HCT116 (cell line): ENCODE measurements at regions not wholly inside any gene's neighbourhood (a gene's known extent, or its start where the extent isn't known, plus 50 kb on each side); places are given as distances from the start of the nearest gene placed in this dataset.
A peak's percentile ranks its signal among the peaks of the same experiment; 100 is the strongest.

ENCODE experiments used
- ATAC-seq: fragments of 200-7000 bp; cut with Tn5 transposase; 2 replicates; pipeline ENCODE4 v1.9.1; 2020; ENCODE audit warnings: mild to moderate bottlenecking, moderate library complexity
- BruUV-seq: library from RNA; stranded (reverse); fragments of 400-500 nt; replicated peaks from 2 replicates; lab custom pipeline; 2021; lab: Mats Ljungman, UMichigan
- CTCF ChIA-PET: fragments of 300-600 bp; sonication (Branson Sonifier 250); formaldehyde crosslinking; loops from one replicate; lab custom pipeline; 2021; ENCODE audit warnings: antibody characterized with exemption; lab: Charles Lee
- POLR2A ChIA-PET: fragments of 300-600, 350-600 bp; sonication (Branson Sonifier 250); formaldehyde crosslinking; loops from one replicate; lab custom pipeline; 2021; ENCODE audit warnings: antibody characterized with exemption; lab: Charles Lee
- RAD21 ChIA-PET, 2 experiments: fragments of 300-600 bp; sonication (Branson Sonifier 250); formaldehyde crosslinking; loops; one replicate each; lab custom pipeline; 2023; ENCODE audit warnings: low total read pairs in 2 of 2; ENCODE audit not compliant: uncharacterized antibody in 2 of 2, unreplicated experiment in 2 of 2, low non-redundant PET in 1 of 2; lab: Charles Lee
- DNase-seq: peaks from one replicate; pipeline ENCODE4 v3.0.0-alpha.2; 2010; ENCODE audit warnings: low read depth, low spot score
- H2AFZ ChIP-seq: fragments of 200-600 bp; shearing (Covaris generic), sonication (generic); 2 replicates; pipeline ENCODE4 v1.6.1; 2017; ENCODE audit warnings: low read depth, mixed run types, mixed read lengths, antibody characterized with exemption, low read length; ENCODE audit not compliant: poor library complexity, severe bottlenecking
- H3K27ac ChIP-seq: 2 replicates; pipeline ENCODE4 v1.5.1; 2012; ENCODE audit warnings: low read depth, low read length
- H3K27me3 ChIP-seq: fragments of 200-600 bp; sonication (generic); 2 replicates; pipeline ENCODE4 v1.6.1; 2016; ENCODE audit warnings: mixed run types, low read length, mixed read lengths; ENCODE audit not compliant: insufficient read depth
- H3K36me3 ChIP-seq, 2 experiments: fragments of 200-500 bp in 1 of 2; fragments of 200-600 bp in 1 of 2; sonication (Bioruptor generic) in 1 of 2; sonication (generic) in 1 of 2; 2 replicates each; pipeline versions ENCODE4 v1.5.1 to v1.6.1; 2014 to 2016; ENCODE audit warnings: low read length in 2 of 2, inconsistent platforms in 1 of 2, mixed read lengths in 1 of 2, mixed run types in 1 of 2; ENCODE audit not compliant: insufficient read depth in 2 of 2, control insufficient read depth in 1 of 2
- H3K4me1 ChIP-seq, 2 experiments: fragments of 200-600 bp in 1 of 2; sonication (generic) in 1 of 2; 2 replicates each; pipeline versions ENCODE4 v1.5.1 to v1.6.1; 2012 to 2017; ENCODE audit warnings: low read length in 2 of 2, inconsistent platforms in 1 of 2, mild to moderate bottlenecking in 1 of 2, mixed read lengths in 1 of 2, mixed run types in 1 of 2, moderate library complexity in 1 of 2; ENCODE audit not compliant: insufficient read depth in 2 of 2, control insufficient read depth in 1 of 2
- H3K4me2 ChIP-seq: fragments of 200-600 bp; sonication (generic); 2 replicates; pipeline ENCODE4 v1.6.1; 2017; ENCODE audit warnings: mixed run types, low read length, mixed read lengths
- H3K4me3 ChIP-seq, 2 experiments: fragments of 200-600 bp in 1 of 2; sonication (generic) in 1 of 2; replicated peaks in 1 of 2; 2 replicates each; pipeline ENCODE4 v1.5.1; 2011 to 2016; ENCODE audit warnings: low read length in 2 of 2, control low read depth in 1 of 2, low read depth in 1 of 2, mild to moderate bottlenecking in 1 of 2, mixed read lengths in 1 of 2, mixed run types in 1 of 2
- H3K79me2 ChIP-seq: fragments of 200-600 bp; sonication (generic); 2 replicates; pipeline ENCODE4 v1.6.1; 2017; ENCODE audit warnings: mild to moderate bottlenecking, mixed run types, low read length, moderate library complexity, mixed read lengths; ENCODE audit not compliant: insufficient read depth
- H3K9ac ChIP-seq: fragments of 200-600 bp; sonication (generic); 2 replicates; pipeline ENCODE4 v1.6.1; 2016; ENCODE audit warnings: low read length, mixed read lengths
- H3K9me2 ChIP-seq: fragments of 200-600 bp; sonication (generic), shearing (Covaris generic); 2 replicates; pipeline ENCODE4 v1.6.1; 2017; ENCODE audit warnings: mixed run types, mild to moderate bottlenecking, moderate library complexity; ENCODE audit not compliant: insufficient read depth
- H3K9me3 ChIP-seq, 2 experiments: fragments of 200-500 bp in 1 of 2; fragments of 200-600 bp in 1 of 2; sonication (Bioruptor generic) in 1 of 2; sonication (generic) in 1 of 2; 2 replicates each; pipeline ENCODE4 v1.6.1; 2014 to 2017; ENCODE audit warnings: low read length in 2 of 2, mixed read lengths in 2 of 2, inconsistent platforms in 1 of 2, low read depth in 1 of 2, mild to moderate bottlenecking in 1 of 2, mixed run types in 1 of 2, moderate library complexity in 1 of 2; ENCODE audit not compliant: control insufficient read depth in 1 of 2, insufficient read depth in 1 of 2
- H4K20me1 ChIP-seq: fragments of 200-600 bp; sonication (generic), shearing (Covaris generic); 2 replicates; pipeline ENCODE4 v1.6.1; 2017; ENCODE audit warnings: mixed run types, mild to moderate bottlenecking, moderate library complexity; ENCODE audit not compliant: insufficient read depth
- CBX3 ChIP-seq: IDR thresholded peaks from 2 replicates; pipeline ENCODE4 v1.6.1; 2012; ENCODE audit warnings: low read depth
- CEBPB ChIP-seq: IDR thresholded peaks from 2 replicates; pipeline ENCODE4 v1.6.1; 2012; ENCODE audit warnings: low read depth
- ELF1 ChIP-seq: IDR thresholded peaks from 2 replicates; pipeline ENCODE4 v1.6.1; 2012; ENCODE audit warnings: low read depth, borderline replicate concordance
- EZH2 ChIP-seq: fragments of 200-600 bp; sonication (generic); IDR thresholded peaks from 2 replicates; pipeline ENCODE4 v1.6.1; 2017; ENCODE audit warnings: antibody characterized with exemption, mixed run types
- EZH2phosphoT487 ChIP-seq: fragments of 200-600 bp; IDR thresholded peaks from 2 replicates; pipeline ENCODE4 v1.6.1; 2018; ENCODE audit warnings: antibody characterized with exemption, borderline replicate concordance
- FOSL1 ChIP-seq: IDR thresholded peaks from 2 replicates; pipeline ENCODE4 v1.6.1; 2012; ENCODE audit warnings: low read depth
- JUND ChIP-seq: IDR thresholded peaks from 2 replicates; pipeline ENCODE4 v1.6.1; 2012
- POLR2AphosphoS5 ChIP-seq: IDR thresholded peaks from 2 replicates; pipeline ENCODE4 v1.6.1; 2011; ENCODE audit warnings: mild to moderate bottlenecking, low read depth, low read length, moderate library complexity
- RAD21 ChIP-seq: IDR thresholded peaks from 2 replicates; pipeline ENCODE4 v1.6.1; 2012; ENCODE audit warnings: low read depth, mild to moderate bottlenecking
- SIN3A ChIP-seq: IDR thresholded peaks from 2 replicates; pipeline ENCODE4 v1.6.1; 2012; ENCODE audit warnings: low read depth
- SRF ChIP-seq: IDR thresholded peaks from 2 replicates; pipeline ENCODE4 v1.6.1; 2012; ENCODE audit warnings: low read depth
- YY1 ChIP-seq: IDR thresholded peaks from 2 replicates; pipeline ENCODE4 v1.6.1; 2011; ENCODE audit warnings: low read length, low read depth, moderate library complexity, mild to moderate bottlenecking; ENCODE audit not compliant: insufficient replicate concordance; ENCODE audit errors: extremely low read depth
- ZFX ChIP-seq: fragments of 450-650 bp; IDR thresholded peaks from 2 replicates; pipeline ENCODE4 v1.6.1; 2017
- intact Hi-C: fragments of 100-400 bp; cut with micrococcal nuclease; formaldehyde crosslinking; loops from 2 replicates; pipeline ENCODE4 v1.10.0; 2022
- TF ChIP-seq, protein P1 (sequence below): IDR thresholded peaks from 2 replicates; pipeline ENCODE4 v1.6.1; 2012
- TF ChIP-seq, protein P2 (sequence below): IDR thresholded peaks from 2 replicates; pipeline ENCODE4 v1.6.1; 2012
- TF ChIP-seq, protein P3 (sequence below), 3 experiments: fragments of 200-600 bp in 1 of 3; sonication (generic) in 1 of 3; IDR thresholded peaks in 2 of 3; conservative IDR thresholded peaks in 1 of 3; 2 replicates each; pipeline ENCODE4 v1.5.1; 2012 to 2017; ENCODE audit warnings: low read depth in 2 of 3, low read length in 2 of 3, antibody characterized with exemption in 1 of 3, borderline replicate concordance in 1 of 3, control low read depth in 1 of 3, mild to moderate bottlenecking in 1 of 3, mixed read lengths in 1 of 3, mixed run types in 1 of 3, moderate library complexity in 1 of 3; ENCODE audit not compliant: insufficient read depth in 1 of 3

DNA sequence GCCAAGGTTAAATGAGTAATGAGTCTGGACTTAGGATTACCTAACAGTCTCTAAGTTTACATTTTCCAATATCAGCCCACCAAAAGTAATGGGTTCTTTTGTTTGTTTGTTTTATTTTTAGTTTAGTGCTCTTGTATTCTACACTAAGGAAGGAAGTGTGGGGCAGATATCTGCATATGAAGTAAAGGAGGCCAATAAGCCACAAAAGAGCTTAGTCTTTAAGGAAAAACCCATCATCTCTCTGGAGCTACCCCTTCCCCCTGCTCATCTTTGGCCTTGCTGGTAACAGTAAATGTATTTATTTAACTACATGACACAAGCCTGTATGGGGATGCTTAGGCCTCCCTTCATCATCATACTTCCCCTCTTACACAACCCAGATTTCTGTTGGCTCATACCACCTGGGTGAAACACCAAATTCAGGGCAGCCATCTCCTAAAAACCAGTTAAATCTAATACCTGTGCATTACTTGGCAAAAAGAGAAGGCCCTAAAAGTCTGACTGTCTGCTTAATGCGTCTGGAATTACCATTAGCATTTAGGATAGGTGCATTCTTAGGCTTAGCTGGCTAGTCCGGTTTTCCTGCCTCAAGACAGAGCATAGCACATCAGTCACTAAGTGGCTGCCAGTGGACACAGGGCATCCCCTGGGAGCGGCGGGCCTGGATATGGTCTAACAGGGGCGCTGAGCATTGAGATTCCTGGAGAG, 96.8 kb upstream of the ADGRL2 start:
- no peaks in the 10 kb centered on the region for H3K27me3 ChIP-seq
- RAD21 ChIA-PET, result no interaction called here
- H3K9me3 ChIP-seq, result no peaks in the 10 kb centered on the region; a peak in 1 of 4 replicates
- POLR2A ChIA-PET, result no interaction called here
- intact Hi-C loops, result no loop called here
- no peaks in the 10 kb centered on the region for H4K20me1 ChIP-seq
- H3K4me3 ChIP-seq, result no peak overlapping the region
- no peak overlapping the region for H3K4me2 ChIP-seq
- no peak overlapping the region for H3K27ac ChIP-seq
- no peaks in the 10 kb centered on the region for H3K79me2 ChIP-seq
- H3K36me3 ChIP-seq, result no peaks in the 10 kb centered on the region
- no TSS peak for BruUV-seq
- H3K9me2 ChIP-seq, result peaks cover 4% of the 10 kb centered on the region; the same call in 1 of the 2 replicates
- H3K4me1 ChIP-seq, result peaks cover 0 to 25% of the 10 kb centered on the region in 2 experiments; a peak in 2 of 4 replicates
- no peak overlapping the region for H3K9ac ChIP-seq
- no peak for TF ChIP-seq EZH2phosphoT487
- TF ChIP-seq JUND, result no peak
- TF ChIP-seq SIN3A, result no peak
- no peak for TF ChIP-seq YY1
- no peak for TF ChIP-seq FOSL1
- TF ChIP-seq ELF1, result no peak
- TF ChIP-seq CBX3, result no peak
- TF ChIP-seq CEBPB, result no peak
- TF ChIP-seq SRF, result no peak
- TF ChIP-seq POLR2AphosphoS5, result no peak
- DNase-seq (no peak), ATAC-seq (no peak)
- CTCF ChIA-PET, result no interaction called here
- H2AFZ ChIP-seq, result no peak overlapping the region

DNA sequence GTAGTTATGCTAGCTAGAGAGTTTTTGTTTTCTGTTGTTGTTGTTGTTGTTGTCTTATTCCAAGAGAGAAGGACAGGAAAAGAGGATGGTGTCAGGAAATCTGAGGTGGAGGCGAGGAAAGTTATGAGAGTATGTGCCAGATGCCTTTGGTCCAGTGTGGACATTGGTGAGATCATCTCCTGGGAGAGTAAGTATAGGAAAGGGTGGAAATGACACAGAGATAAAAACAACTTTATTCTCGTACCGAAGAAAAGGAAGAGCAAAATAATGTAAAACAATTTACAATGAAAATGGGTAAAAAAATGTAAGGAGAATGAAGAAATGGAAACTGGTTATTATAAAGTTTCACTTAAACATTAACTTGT, 97.4 kb upstream of the ADGRL2 start:
- Histone ChIP-seq H3K27ac (no peak overlapping the region), H3K4me2 (peak overlapping the region; percentile 48; the same call in 1 of the 2 replicates), H3K9me3 (no peaks in the 10 kb centered on the region; a peak in 1 of 4 replicates), H2AFZ (no peak overlapping the region), H3K36me3 (no peaks in the 10 kb centered on the region), H3K27me3 (no peaks in the 10 kb centered on the region), H3K9ac (no peak overlapping the region), H3K9me2 (peaks cover 4% of the 10 kb centered on the region; the same call in 1 of the 2 replicates), H3K4me3 (no peak overlapping the region), H3K4me1 (peaks cover 0 to 25% of the 10 kb centered on the region in 2 experiments; a peak in 2 of 4 replicates), H3K79me2 (no peaks in the 10 kb centered on the region), H4K20me1 (no peaks in the 10 kb centered on the region)
- RAD21 ChIA-PET, result no interaction called here
- POLR2A ChIA-PET, result no interaction called here
- intact Hi-C loops, result no loop called here
- DNase-seq (no peak), ATAC-seq (no peak)
- BruUV-seq, result no TSS peak
- CTCF ChIA-PET, result no interaction called here
- no peak for TF ChIP-seq RAD21
- TF ChIP-seq SRF, result no peak
- no peak for TF ChIP-seq YY1
- TF ChIP-seq, protein P1, sequence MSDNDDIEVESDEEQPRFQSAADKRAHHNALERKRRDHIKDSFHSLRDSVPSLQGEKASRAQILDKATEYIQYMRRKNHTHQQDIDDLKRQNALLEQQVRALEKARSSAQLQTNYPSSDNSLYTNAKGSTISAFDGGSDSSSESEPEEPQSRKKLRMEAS, result no peak
- no peak for TF ChIP-seq POLR2AphosphoS5
- TF ChIP-seq CEBPB, result no peak
- TF ChIP-seq EZH2, result no peak
- TF ChIP-seq, protein P2, sequence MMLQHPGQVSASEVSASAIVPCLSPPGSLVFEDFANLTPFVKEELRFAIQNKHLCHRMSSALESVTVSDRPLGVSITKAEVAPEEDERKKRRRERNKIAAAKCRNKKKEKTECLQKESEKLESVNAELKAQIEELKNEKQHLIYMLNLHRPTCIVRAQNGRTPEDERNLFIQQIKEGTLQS, result no peak
- no peak for TF ChIP-seq ZFX
- TF ChIP-seq, protein P3, sequence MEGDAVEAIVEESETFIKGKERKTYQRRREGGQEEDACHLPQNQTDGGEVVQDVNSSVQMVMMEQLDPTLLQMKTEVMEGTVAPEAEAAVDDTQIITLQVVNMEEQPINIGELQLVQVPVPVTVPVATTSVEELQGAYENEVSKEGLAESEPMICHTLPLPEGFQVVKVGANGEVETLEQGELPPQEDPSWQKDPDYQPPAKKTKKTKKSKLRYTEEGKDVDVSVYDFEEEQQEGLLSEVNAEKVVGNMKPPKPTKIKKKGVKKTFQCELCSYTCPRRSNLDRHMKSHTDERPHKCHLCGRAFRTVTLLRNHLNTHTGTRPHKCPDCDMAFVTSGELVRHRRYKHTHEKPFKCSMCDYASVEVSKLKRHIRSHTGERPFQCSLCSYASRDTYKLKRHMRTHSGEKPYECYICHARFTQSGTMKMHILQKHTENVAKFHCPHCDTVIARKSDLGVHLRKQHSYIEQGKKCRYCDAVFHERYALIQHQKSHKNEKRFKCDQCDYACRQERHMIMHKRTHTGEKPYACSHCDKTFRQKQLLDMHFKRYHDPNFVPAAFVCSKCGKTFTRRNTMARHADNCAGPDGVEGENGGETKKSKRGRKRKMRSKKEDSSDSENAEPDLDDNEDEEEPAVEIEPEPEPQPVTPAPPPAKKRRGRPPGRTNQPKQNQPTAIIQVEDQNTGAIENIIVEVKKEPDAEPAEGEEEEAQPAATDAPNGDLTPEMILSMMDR (IDR thresholded peaks at IDR 0.05 in 2 of 3, conservative IDR thresholded peaks at IDR 0.05 in 1 of 3; ENCODE audit: borderline replicate concordance in 1 of 3, insufficient read depth in 1 of 3, low read depth in 2 of 3, low read length in 2 of 3), result no peak
